Hepatocyte (in vitro differentiated cells): ENCODE measurements at regions not wholly inside any gene's neighbourhood (a gene's known extent, or its start where the extent isn't known, plus 50 kb on each side); places are given as distances from the start of the nearest gene placed in this dataset.

ENCODE experiments used
- DNase-seq: peaks from one replicate; pipeline ENCODE4 v3.0.0-alpha.2; 2016; ENCODE audit warnings: low spot score
- H2AFZ ChIP-seq: fragments of 200-600 bp; sonication (generic); 2 replicates; pipeline ENCODE4 v1.6.0; 2016; ENCODE audit warnings: antibody characterized with exemption, mild to moderate bottlenecking
- H3K27ac ChIP-seq: fragments of 200-600 bp; sonication (generic); 2 replicates; pipeline ENCODE4 v1.5.1; 2016; ENCODE audit warnings: mild to moderate bottlenecking
- H3K27me3 ChIP-seq: fragments of 200-600 bp; sonication (generic); 2 replicates; pipeline ENCODE4 v1.6.1; 2016
- H3K36me3 ChIP-seq: fragments of 200-600 bp; sonication (generic); replicated peaks from 2 replicates; pipeline ENCODE4 v1.5.1; 2016; ENCODE audit warnings: low read depth; ENCODE audit not compliant: insufficient read depth
- H3K4me1 ChIP-seq: fragments of 200-600 bp; sonication (generic); 2 replicates; pipeline ENCODE4 v1.5.1; 2016; ENCODE audit warnings: mild to moderate bottlenecking, moderate library complexity; ENCODE audit not compliant: insufficient read depth
- H3K4me2 ChIP-seq: fragments of 200-600 bp; sonication (generic); 2 replicates; pipeline ENCODE4 v1.6.0; 2016
- H3K4me3 ChIP-seq: fragments of 200-600 bp; sonication (generic); 2 replicates; pipeline ENCODE4 v1.5.1; 2016; ENCODE audit warnings: mild to moderate bottlenecking
- H3K79me2 ChIP-seq: fragments of 200-600 bp; sonication (generic); 2 replicates; pipeline ENCODE4 v1.6.0; 2017; ENCODE audit warnings: mild to moderate bottlenecking
- H3K9me2 ChIP-seq: fragments of 200-600 bp; sonication (generic); replicated peaks from 2 replicates; pipeline ENCODE4 v1.6.0; 2017; ENCODE audit warnings: mild to moderate bottlenecking; ENCODE audit not compliant: insufficient read depth
- H3K9me3 ChIP-seq: fragments of 200-600 bp; sonication (generic); 2 replicates; pipeline ENCODE4 v1.5.1; 2016; ENCODE audit warnings: low read depth, mild to moderate bottlenecking
- H4K20me1 ChIP-seq: fragments of 200-600 bp; sonication (generic); 2 replicates; pipeline ENCODE4 v1.6.0; 2016; ENCODE audit warnings: mild to moderate bottlenecking; ENCODE audit not compliant: insufficient read depth, poor library complexity, severe bottlenecking
- CTCF ChIP-seq: fragments of 200-600 bp; sonication (generic); IDR thresholded peaks from 2 replicates; pipeline ENCODE4 v1.5.1; 2016; ENCODE audit warnings: antibody characterized with exemption, mild to moderate bottlenecking; ENCODE audit not compliant: poor library complexity
- EZH2 ChIP-seq: fragments of 200-600 bp; sonication (generic); IDR thresholded peaks from 2 replicates; pipeline ENCODE4 v1.6.1; 2016; ENCODE audit warnings: antibody characterized with exemption, mild to moderate bottlenecking, borderline replicate concordance
- EZH2phosphoT487 ChIP-seq: fragments of 200-600 bp; sonication (generic); IDR thresholded peaks from one replicate; pipeline ENCODE4 v1.6.1; 2018; ENCODE audit warnings: antibody characterized with exemption, mild to moderate bottlenecking, low read depth, moderate library complexity; ENCODE audit not compliant: unreplicated experiment, severe bottlenecking
- WGBS: methylation state at CpG from one replicate; pipeline ENCODE4 v1.1.6; 2016; ENCODE audit warnings: low lambda C conversion rate; ENCODE audit errors: missing lambda C conversion rate; 5-methylcytosine and 5-hydroxymethylcytosine counted together

GRCh38 chrX:8971116-8971515 is 62.8 kb downstream of the FAM9B start:
- Histone ChIP-seq H3K4me2 (no peak overlapping the region), H3K9me3 (no peaks in the 10 kb centered on the region), H3K27ac (no peak overlapping the region), H4K20me1 (no peaks in the 10 kb centered on the region), H3K9me2 (no peaks in the 10 kb centered on the region), H3K4me3 (no peak overlapping the region), H3K4me1 (no peaks in the 10 kb centered on the region), H3K27me3 (no peaks in the 10 kb centered on the region), H3K36me3 (no peaks in the 10 kb centered on the region), H3K79me2 (no peaks in the 10 kb centered on the region), H2AFZ (no peak overlapping the region)
- DNase-seq: peak; percentile 33
- 68% methylated on average over 1 of the region's 1 CpG for WGBS
- TF ChIP-seq EZH2phosphoT487 (no peak), CTCF (peak; percentile 41)

- Histone ChIP-seq H4K20me1 (no peaks in the 10 kb centered on the region), H3K9me3 (no peaks in the 10 kb centered on the region), H2AFZ (no peak overlapping the region), H3K9me2 (no peaks in the 10 kb centered on the region), H3K36me3 (no peaks in the 10 kb centered on the region), H3K27ac (no peak overlapping the region), H3K4me1 (no peaks in the 10 kb centered on the region), H3K4me2 (no peak overlapping the region), H3K79me2 (no peaks in the 10 kb centered on the region), H3K4me3 (no peak overlapping the region), H3K27me3 (no peaks in the 10 kb centered on the region)
- no peak for DNase-seq
- TF ChIP-seq CTCF: no peak
- no peak for TF ChIP-seq EZH2phosphoT487
- TF ChIP-seq EZH2: no peak
Measured at GRCh38 chrX:8969378-8969777, 64.5 kb downstream of the FAM9B start.

- Histone ChIP-seq H3K4me3 (no peak overlapping the region), H3K27ac (no peak overlapping the region), H3K4me1 (no peaks in the 10 kb centered on the region), H4K20me1 (no peaks in the 10 kb centered on the region), H3K4me2 (no peak overlapping the region), H3K79me2 (no peaks in the 10 kb centered on the region), H3K36me3 (no peaks in the 10 kb centered on the region), H3K9me2 (no peaks in the 10 kb centered on the region), H3K27me3 (no peaks in the 10 kb centered on the region), H2AFZ (no peak overlapping the region), H3K9me3 (no peaks in the 10 kb centered on the region)
- no peak for DNase-seq
- TF ChIP-seq CTCF: no peak
- no peak for TF ChIP-seq EZH2phosphoT487
- no peak for TF ChIP-seq EZH2
- 34% methylated on average over 3 of the region's 3 CpGs for WGBS
Measured at GRCh38 chrX:8967461-8967860, 66.5 kb downstream of the FAM9B start.

GRCh38 chrX:8960957-8961468 is 72.9 kb downstream of the FAM9B start:
- Histone ChIP-seq H3K4me1 (no peaks in the 10 kb centered on the region), H3K27ac (no peak overlapping the region), H3K79me2 (no peaks in the 10 kb centered on the region), H3K27me3 (no peaks in the 10 kb centered on the region), H3K9me3 (no peaks in the 10 kb centered on the region), H3K4me2 (no peak overlapping the region), H3K36me3 (no peaks in the 10 kb centered on the region), H3K4me3 (no peak overlapping the region), H3K9me2 (no peaks in the 10 kb centered on the region), H4K20me1 (no peaks in the 10 kb centered on the region), H2AFZ (no peak overlapping the region)
- 65% methylated on average over 3 of the region's 3 CpGs for WGBS
- DNase-seq: no peak
- TF ChIP-seq EZH2: no peak
- TF ChIP-seq CTCF: no peak
- no peak for TF ChIP-seq EZH2phosphoT487
